DMS 273 (cell line): ENCODE measurements at regions not wholly inside any gene's neighbourhood (a gene's known extent, or its start where the extent isn't known, plus 50 kb on each side); places are given as distances from the start of the nearest gene placed in this dataset.

ENCODE experiments used
- DNase-seq: peaks from one replicate; lab custom pipeline; 2025; ENCODE audit not compliant: unreplicated experiment; lab: John Stamatoyannopoulos, UW

GRCh38 chr5:125517973-125518550 is 771.6 kb upstream of the ZNF608 start:
- DNase-seq = no peak

- DNase-seq = no peak
These were observed 774.9 kb upstream of the ZNF608 start for GRCh38 chr5:125521289-125521688.

- no peak for DNase-seq
These were observed 778.9 kb upstream of the ZNF608 start for GRCh38 chr5:125525356-125525755.

- DNase-seq = peak; percentile 25
These were observed 780.5 kb upstream of the ZNF608 start for GRCh38 chr5:125526966-125527365.

- no peak for DNase-seq
These were observed 782.4 kb upstream of the ZNF608 start for GRCh38 chr5:125528881-125529280.

- DNase-seq = peak; percentile 18
These were observed 784.6 kb upstream of the ZNF608 start for GRCh38 chr5:125530833-125531615.

- DNase-seq = no peak
These were observed 789.7 kb upstream of the ZNF608 start for GRCh38 chr5:125536095-125536494.

- DNase-seq = no peak
These were observed 790.1 kb upstream of the ZNF608 start for GRCh38 chr5:125536582-125536981.

- no peak for DNase-seq
These were observed 791.2 kb upstream of the ZNF608 start for GRCh38 chr5:125537661-125538060.

GRCh38 chr5:125538469-125538868 is 792.0 kb upstream of the ZNF608 start:
- DNase-seq = no peak

- DNase-seq = no peak
These were observed 794.6 kb upstream of the ZNF608 start for GRCh38 chr5:125541085-125541484.

GRCh38 chr5:125549322-125549911 is 803.0 kb upstream of the ZNF608 start:
- peak; percentile 4 for DNase-seq

GRCh38 chr5:125550274-125550673 is 803.8 kb upstream of the ZNF608 start:
- peak; percentile 19 for DNase-seq

- DNase-seq = no peak
These were observed 804.8 kb upstream of the ZNF608 start for GRCh38 chr5:125551246-125551645.

GRCh38 chr5:125551797-125552196 is 805.4 kb upstream of the ZNF608 start:
- no peak for DNase-seq

- DNase-seq = no peak
These were observed 806.0 kb upstream of the ZNF608 start for GRCh38 chr5:125552486-125552885.

GRCh38 chr5:125554355-125554754 is 807.9 kb upstream of the ZNF608 start:
- DNase-seq = no peak

- DNase-seq = no peak
These were observed 809.2 kb upstream of the ZNF608 start for GRCh38 chr5:125555591-125555990.

GRCh38 chr5:125558016-125558415 is 811.6 kb upstream of the ZNF608 start:
- DNase-seq = no peak

- DNase-seq = no peak
These were observed 812.0 kb upstream of the ZNF608 start for GRCh38 chr5:125558466-125558865.

GRCh38 chr5:125559296-125559695 is 812.9 kb upstream of the ZNF608 start:
- no peak for DNase-seq

- no peak for DNase-seq
These were observed 814.2 kb upstream of the ZNF608 start for GRCh38 chr5:125560476-125561225.
